HFFc6 (cell line): ENCODE measurements at regions not wholly inside any gene's neighbourhood (a gene's known extent, or its start where the extent isn't known, plus 50 kb on each side); places are given as distances from the start of the nearest gene placed in this dataset.

Experiments
- DNase-seq: peaks from one replicate; pipeline ENCODE4 v3.0.0-alpha.2; 2018
- H3K27ac Mint-ChIP-seq: 2 replicates; pipeline ENCODE4 v1.8.0; 2020; ENCODE audit warnings: mild to moderate bottlenecking, mixed read lengths
- H3K27me3 Mint-ChIP-seq: 2 replicates; pipeline ENCODE4 v1.8.0; 2021; ENCODE audit warnings: mild to moderate bottlenecking, moderate library complexity, mixed read lengths; ENCODE audit not compliant: insufficient read depth
- H3K36me3 Mint-ChIP-seq: 2 replicates; pipeline ENCODE4 v1.8.0; 2021; ENCODE audit warnings: low read depth, mixed read lengths
- H3K4me1 Mint-ChIP-seq: 2 replicates; pipeline ENCODE4 v1.8.0; 2020; ENCODE audit warnings: low read depth, mixed read lengths
- H3K4me3 Mint-ChIP-seq: 2 replicates; pipeline ENCODE4 v1.8.0; 2020; ENCODE audit warnings: mild to moderate bottlenecking, moderate library complexity, mixed read lengths
- H3K9me3 Mint-ChIP-seq: 2 replicates; pipeline ENCODE4 v1.8.0; 2020; ENCODE audit warnings: mild to moderate bottlenecking, mixed read lengths
- TF ChIP-seq, protein P1 (sequence below): fragments of 200-600 bp; sonication (generic); IDR thresholded peaks from 2 replicates; pipeline ENCODE4 v1.5.0; 2021; ENCODE audit warnings: antibody characterized with exemption, mild to moderate bottlenecking

DNA sequence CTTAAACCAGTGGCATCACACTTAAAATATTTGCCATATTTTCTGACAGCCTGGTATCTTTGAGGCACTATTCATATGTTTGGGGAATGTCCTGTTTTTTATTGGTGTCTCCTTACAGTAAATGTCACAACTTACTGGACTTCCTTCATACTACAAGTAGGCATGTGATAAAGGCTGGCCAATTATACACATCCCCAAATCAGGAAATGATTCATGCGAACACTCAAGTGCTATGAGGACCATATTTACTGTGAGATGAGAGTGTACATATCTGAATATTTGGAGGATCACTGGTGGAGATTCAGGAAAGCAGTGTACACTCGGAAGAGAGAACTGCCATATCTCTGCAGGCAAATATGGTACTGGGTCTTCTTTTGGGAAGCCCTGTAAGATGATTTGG lies 913.8 kb upstream of the CHORDC1 start:
- TF ChIP-seq, protein P1, sequence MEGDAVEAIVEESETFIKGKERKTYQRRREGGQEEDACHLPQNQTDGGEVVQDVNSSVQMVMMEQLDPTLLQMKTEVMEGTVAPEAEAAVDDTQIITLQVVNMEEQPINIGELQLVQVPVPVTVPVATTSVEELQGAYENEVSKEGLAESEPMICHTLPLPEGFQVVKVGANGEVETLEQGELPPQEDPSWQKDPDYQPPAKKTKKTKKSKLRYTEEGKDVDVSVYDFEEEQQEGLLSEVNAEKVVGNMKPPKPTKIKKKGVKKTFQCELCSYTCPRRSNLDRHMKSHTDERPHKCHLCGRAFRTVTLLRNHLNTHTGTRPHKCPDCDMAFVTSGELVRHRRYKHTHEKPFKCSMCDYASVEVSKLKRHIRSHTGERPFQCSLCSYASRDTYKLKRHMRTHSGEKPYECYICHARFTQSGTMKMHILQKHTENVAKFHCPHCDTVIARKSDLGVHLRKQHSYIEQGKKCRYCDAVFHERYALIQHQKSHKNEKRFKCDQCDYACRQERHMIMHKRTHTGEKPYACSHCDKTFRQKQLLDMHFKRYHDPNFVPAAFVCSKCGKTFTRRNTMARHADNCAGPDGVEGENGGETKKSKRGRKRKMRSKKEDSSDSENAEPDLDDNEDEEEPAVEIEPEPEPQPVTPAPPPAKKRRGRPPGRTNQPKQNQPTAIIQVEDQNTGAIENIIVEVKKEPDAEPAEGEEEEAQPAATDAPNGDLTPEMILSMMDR, result no peak
- Mint-ChIP-seq H3K9me3 (peaks cover 18% of the 10 kb centered on the region), H3K4me1 (no peaks in the 10 kb centered on the region), H3K4me3 (no peak overlapping the region), H3K36me3 (no peaks in the 10 kb centered on the region), H3K27me3 (no peaks in the 10 kb centered on the region), H3K27ac (no peak overlapping the region)
- DNase-seq, result no peak

DNA sequence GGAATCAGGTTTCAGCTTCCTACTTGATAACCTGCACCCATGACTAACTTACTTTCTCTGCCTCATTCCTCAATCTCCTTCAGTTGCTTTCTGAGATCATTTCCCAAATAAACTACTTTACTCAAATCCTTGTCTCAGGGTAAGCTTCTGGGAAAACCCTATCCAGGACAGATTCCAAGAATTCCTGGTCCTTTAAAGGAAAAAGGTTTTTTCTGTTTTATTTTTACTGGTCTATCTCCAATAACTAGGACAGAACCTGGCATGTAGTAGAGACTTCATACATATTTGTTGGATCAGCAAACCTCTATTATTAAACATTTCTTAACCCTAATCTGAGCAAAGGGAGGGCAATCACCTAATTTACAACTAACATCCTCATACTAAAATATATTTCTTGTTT lies 910.5 kb upstream of the CHORDC1 start:
- no peaks in the 10 kb centered on the region for H3K36me3 Mint-ChIP-seq
- TF ChIP-seq, protein P1, result no peak
- H3K4me1 Mint-ChIP-seq, result no peaks in the 10 kb centered on the region
- H3K27ac Mint-ChIP-seq, result no peak overlapping the region
- no peak overlapping the region for H3K4me3 Mint-ChIP-seq
- H3K9me3 Mint-ChIP-seq, result peaks cover 21% of the 10 kb centered on the region
- H3K27me3 Mint-ChIP-seq, result no peaks in the 10 kb centered on the region
- no peak for DNase-seq

DNA sequence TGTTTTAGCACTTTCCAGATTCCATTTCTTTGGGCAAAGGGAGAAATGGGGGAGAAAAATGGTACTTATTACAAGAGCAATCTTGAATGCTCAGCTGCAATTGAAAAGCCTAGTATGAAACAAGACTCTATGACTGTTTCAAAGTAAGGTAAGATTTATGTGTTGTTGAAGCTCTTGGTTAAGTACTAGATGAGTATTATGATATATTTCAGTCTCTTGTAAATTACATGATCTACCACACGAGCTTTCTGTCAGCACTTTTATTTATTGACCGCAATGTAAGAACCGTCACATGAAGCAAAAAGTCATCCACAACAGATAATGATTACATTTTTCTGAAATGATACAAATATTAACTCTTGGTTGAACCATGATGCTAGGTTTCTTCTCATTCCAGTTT lies 906.7 kb upstream of the CHORDC1 start:
- H3K4me3 Mint-ChIP-seq, result no peak overlapping the region
- 0 out of 2 replicates have a peak, but pooled peaks cover 5% of the 10 kb centered on the region for H3K36me3 Mint-ChIP-seq
- no peaks in the 10 kb centered on the region for H3K4me1 Mint-ChIP-seq
- no peak for DNase-seq
- no peaks in the 10 kb centered on the region; the same call in 1 of the 2 replicates for H3K27me3 Mint-ChIP-seq
- H3K27ac Mint-ChIP-seq, result no peak overlapping the region
- TF ChIP-seq, protein P1, result no peak
- H3K9me3 Mint-ChIP-seq, result peaks cover 36% of the 10 kb centered on the region

DNA sequence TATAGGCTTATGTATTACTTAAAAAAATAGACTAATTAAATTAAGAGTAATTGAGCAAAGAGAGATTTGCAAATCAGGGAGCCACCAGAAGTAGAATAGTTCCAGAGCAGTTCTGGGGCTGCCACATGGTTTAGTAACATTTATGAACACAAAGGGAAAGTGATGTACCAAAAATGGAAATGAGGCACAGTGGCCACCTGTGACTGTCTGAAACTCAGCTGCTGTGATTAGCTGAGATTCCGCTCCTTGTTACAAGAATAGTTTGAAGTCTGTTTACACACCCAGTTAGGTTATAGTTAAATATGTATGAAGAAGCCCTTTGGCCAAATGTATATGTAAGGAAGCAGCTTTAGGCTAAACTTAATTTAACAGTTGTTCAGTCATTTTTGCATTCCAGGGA lies 901.5 kb upstream of the CHORDC1 start:
- no peak for DNase-seq
- H3K4me3 Mint-ChIP-seq, result no peak overlapping the region
- no peak overlapping the region for H3K27ac Mint-ChIP-seq
- H3K36me3 Mint-ChIP-seq, result 0 out of 2 replicates have a peak, but pooled peaks cover 5% of the 10 kb centered on the region
- no peaks in the 10 kb centered on the region for H3K4me1 Mint-ChIP-seq
- peaks cover 62% of the 10 kb centered on the region for H3K9me3 Mint-ChIP-seq
- TF ChIP-seq, protein P1, result no peak
- H3K27me3 Mint-ChIP-seq, result no peaks in the 10 kb centered on the region; the same call in 1 of the 2 replicates

DNA sequence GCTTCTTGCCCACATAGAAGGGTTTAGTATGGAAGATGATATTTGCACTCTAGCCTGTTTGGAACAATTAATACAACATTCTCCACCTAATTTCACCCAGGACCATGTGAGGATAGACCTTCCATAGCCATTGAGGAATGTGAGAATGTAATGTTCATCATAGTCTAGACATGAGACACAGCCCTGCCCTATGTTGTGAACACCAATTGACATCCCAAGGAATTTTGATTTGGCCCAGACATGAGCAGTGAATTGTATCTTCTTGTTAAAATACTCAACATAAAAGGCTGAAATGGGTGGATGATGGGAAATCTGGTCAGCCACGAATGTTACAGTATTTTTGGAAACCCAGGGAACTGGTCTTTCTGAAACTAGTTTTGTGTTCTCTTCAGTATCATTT lies 892.3 kb upstream of the CHORDC1 start:
- no peak overlapping the region for H3K27ac Mint-ChIP-seq
- no peaks in the 10 kb centered on the region for H3K36me3 Mint-ChIP-seq
- no peak for DNase-seq
- no peaks in the 10 kb centered on the region for H3K4me1 Mint-ChIP-seq
- H3K27me3 Mint-ChIP-seq, result no peaks in the 10 kb centered on the region
- H3K4me3 Mint-ChIP-seq, result no peak overlapping the region
- TF ChIP-seq, protein P1, result no peak
- peaks cover 20% of the 10 kb centered on the region; the same call in 1 of the 2 replicates for H3K9me3 Mint-ChIP-seq

DNA sequence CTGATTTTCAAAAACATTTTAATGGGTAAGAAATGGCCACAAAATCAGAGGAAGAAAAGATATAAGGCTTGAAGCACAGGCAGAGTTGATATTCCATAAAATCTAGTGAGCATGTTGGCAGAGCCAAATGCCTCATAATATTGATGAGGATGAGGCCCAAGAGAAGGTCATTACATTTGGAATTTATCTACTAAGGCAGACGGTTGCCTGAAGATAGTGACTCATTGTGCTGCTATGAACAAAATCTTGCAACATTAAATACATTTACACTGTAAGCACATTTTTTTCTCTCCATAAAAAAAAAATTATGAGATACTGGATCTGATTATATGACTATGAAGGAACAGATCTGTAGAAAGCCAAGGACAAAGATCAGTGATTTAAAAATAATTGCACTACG lies 881.4 kb upstream of the CHORDC1 start:
- Mint-ChIP-seq H3K4me3 (no peak overlapping the region), H3K27me3 (no peaks in the 10 kb centered on the region), H3K9me3 (peaks cover 20% of the 10 kb centered on the region), H3K4me1 (no peaks in the 10 kb centered on the region), H3K27ac (no peak overlapping the region), H3K36me3 (no peaks in the 10 kb centered on the region)
- DNase-seq, result no peak
- TF ChIP-seq, protein P1, result no peak
